PC-3 (cell line): ENCODE measurements at regions not wholly inside any gene's neighbourhood (a gene's known extent, or its start where the extent isn't known, plus 50 kb on each side); places are given as distances from the start of the nearest gene placed in this dataset.

ENCODE experiments used
- ATAC-seq: fragments of 200-7000 bp; cut with Tn5 transposase; 2 replicates; pipeline ENCODE4 v1.9.1; 2020; ENCODE audit warnings: mild to moderate bottlenecking, moderate library complexity
- BruUV-seq: library from RNA; stranded (reverse); fragments of 400-500 nt; replicated peaks from 2 replicates; lab custom pipeline; 2021; lab: Mats Ljungman, UMichigan
- CTCF ChIA-PET: fragments of 300-600 bp; sonication (Branson Sonifier 250); formaldehyde crosslinking; loops from one replicate; lab custom pipeline; 2022; ENCODE audit warnings: antibody characterized with exemption; lab: Charles Lee
- POLR2A ChIA-PET: fragments of 300-600 bp; sonication (Branson Sonifier 250); formaldehyde crosslinking; loops from one replicate; lab custom pipeline; 2022; ENCODE audit warnings: antibody characterized with exemption; ENCODE audit not compliant: unreplicated experiment; lab: Charles Lee
- DNase-seq: peaks from one replicate; pipeline ENCODE4 v3.0.0-alpha.2; 2015
- H2AFZ ChIP-seq: fragments of 300-600 bp; sonication (generic); 2 replicates; pipeline ENCODE4 v1.6.0; 2016; ENCODE audit warnings: antibody characterized with exemption, low read length
- H3F3A ChIP-seq: fragments of 300-600 bp; sonication (generic); one replicate; pipeline ENCODE4 v1.6.0; 2017; ENCODE audit warnings: antibody characterized with exemption, low read length, control low read depth, mild to moderate bottlenecking; ENCODE audit not compliant: unreplicated experiment
- H3K27ac ChIP-seq: fragments of 300-600 bp; sonication (generic); 2 replicates; pipeline ENCODE4 v1.5.1; 2016; ENCODE audit warnings: mild to moderate bottlenecking, low read length
- H3K27me3 ChIP-seq: fragments of 300-600 bp; sonication (generic); 2 replicates; pipeline ENCODE4 v1.6.1; 2016; ENCODE audit warnings: low read length, mixed read lengths
- H3K36me3 ChIP-seq: fragments of 300-600 bp; sonication (generic); 2 replicates; pipeline ENCODE4 v1.6.1; 2016; ENCODE audit warnings: low read depth, mixed run types, low read length, mixed read lengths
- H3K4me1 ChIP-seq: fragments of 300-600 bp; sonication (generic); 2 replicates; pipeline ENCODE4 v1.5.1; 2016; ENCODE audit warnings: low read length; ENCODE audit not compliant: insufficient read depth
- H3K4me2 ChIP-seq: fragments of 300-600 bp; sonication (generic); 2 replicates; pipeline ENCODE4 v1.6.0; 2016; ENCODE audit warnings: low read length
- H3K4me3 ChIP-seq: fragments of 300-600 bp; sonication (generic); 2 replicates; pipeline ENCODE4 v1.5.1; 2016; ENCODE audit warnings: mild to moderate bottlenecking, low read length, mixed read lengths
- H3K79me2 ChIP-seq: fragments of 300-600 bp; sonication (generic); 2 replicates; pipeline ENCODE4 v1.6.1; 2017; ENCODE audit warnings: low read length, mixed read lengths
- H3K9ac ChIP-seq: fragments of 300-600 bp; sonication (generic); 2 replicates; pipeline ENCODE4 v1.6.0; 2016; ENCODE audit warnings: mild to moderate bottlenecking, low read length
- H3K9me2 ChIP-seq: fragments of 300-600 bp; sonication (generic); replicated peaks from 2 replicates; pipeline ENCODE4 v1.6.1; 2016; ENCODE audit warnings: mixed run types, low read length, mixed read lengths
- H3K9me3 ChIP-seq: fragments of 300-600 bp; sonication (generic); 2 replicates; pipeline ENCODE4 v1.6.1; 2016; ENCODE audit warnings: low read length, mixed read lengths
- H4K20me1 ChIP-seq: fragments of 300-600 bp; sonication (generic); 2 replicates; pipeline ENCODE4 v1.6.1; 2016; ENCODE audit warnings: low read length, mixed read lengths
- CTCF ChIP-seq: fragments of 300-600 bp; sonication (generic); conservative IDR thresholded peaks from 2 replicates; pipeline ENCODE4 v1.5.1; 2017; ENCODE audit warnings: antibody characterized with exemption, low read depth, mild to moderate bottlenecking, low read length
- EZH2 ChIP-seq: fragments of 300-600 bp; sonication (generic); IDR thresholded peaks from one replicate; pipeline ENCODE4 v1.6.1; 2017; ENCODE audit warnings: antibody characterized with exemption, mild to moderate bottlenecking, low read length; ENCODE audit not compliant: unreplicated experiment
- EZH2phosphoT487 ChIP-seq: fragments of 300-600 bp; sonication (generic); IDR thresholded peaks from 2 replicates; pipeline ENCODE4 v1.6.1; 2018; ENCODE audit warnings: mild to moderate bottlenecking, antibody characterized with exemption, low read length, borderline replicate concordance
- intact Hi-C: fragments of 100-400 bp; cut with micrococcal nuclease; formaldehyde crosslinking; loops from 2 replicates; pipeline ENCODE4 v1.9.0; 2023

- intact Hi-C loops, result no loop called here
- Histone ChIP-seq H4K20me1 (no peaks in the 10 kb centered on the region), H3K4me2 (no peak overlapping the region), H3K9ac (no peak overlapping the region), H3K9me2 (no peaks in the 10 kb centered on the region), H3K27me3 (no peaks in the 10 kb centered on the region), H3K4me1 (no peaks in the 10 kb centered on the region), H2AFZ (no peak overlapping the region), H3K27ac (no peak overlapping the region), H3F3A (no peaks in the 10 kb centered on the region), H3K79me2 (no peaks in the 10 kb centered on the region), H3K36me3 (no peaks in the 10 kb centered on the region), H3K9me3 (0 out of 2 replicates have a peak, but pooled peaks cover 5% of the 10 kb centered on the region), H3K4me3 (no peak overlapping the region)
- DNase-seq (no peak), ATAC-seq (no peak)
- CTCF ChIA-PET, result no interaction called here
- BruUV-seq, result no TSS peak
- POLR2A ChIA-PET, result no interaction called here
- TF ChIP-seq CTCF (no peak), EZH2 (no peak)
Observed at GRCh38 chr21:25079053-25079452, 528.2 kb downstream of the MRPL39 start.

GRCh38 chr21:25062061-25062460 is 545.2 kb downstream of the MRPL39 start:
- Histone ChIP-seq H3F3A (no peaks in the 10 kb centered on the region), H3K9ac (no peak overlapping the region), H3K27me3 (no peaks in the 10 kb centered on the region), H3K4me2 (no peak overlapping the region), H4K20me1 (no peaks in the 10 kb centered on the region), H3K9me2 (no peaks in the 10 kb centered on the region), H3K4me1 (no peaks in the 10 kb centered on the region), H3K4me3 (no peak overlapping the region), H3K79me2 (no peaks in the 10 kb centered on the region), H2AFZ (no peak overlapping the region), H3K36me3 (no peaks in the 10 kb centered on the region), H3K27ac (no peak overlapping the region), H3K9me3 (no peaks in the 10 kb centered on the region)
- POLR2A ChIA-PET, result no interaction called here
- TF ChIP-seq EZH2 (no peak), EZH2phosphoT487 (no peak), CTCF (no peak)
- intact Hi-C loops, result no loop called here
- no TSS peak for BruUV-seq
- CTCF ChIA-PET, result no interaction called here
- DNase-seq (no peak), ATAC-seq (no peak)

GRCh38 chr21:25054689-25055088 is 552.6 kb downstream of the MRPL39 start:
- ATAC-seq (no peak), DNase-seq (no peak)
- H3K9ac ChIP-seq, result no peak overlapping the region
- BruUV-seq, result no TSS peak
- no peaks in the 10 kb centered on the region for H4K20me1 ChIP-seq
- H3K4me3 ChIP-seq, result no peak overlapping the region
- intact Hi-C loops, result no loop called here
- ChIA-PET CTCF (no interaction called here), POLR2A (no interaction called here)
- H3K9me3 ChIP-seq, result no peaks in the 10 kb centered on the region
- H3F3A ChIP-seq, result no peaks in the 10 kb centered on the region
- H3K27ac ChIP-seq, result no peak overlapping the region
- no peaks in the 10 kb centered on the region for H3K4me1 ChIP-seq
- no peaks in the 10 kb centered on the region for H3K36me3 ChIP-seq
- no peaks in the 10 kb centered on the region for H3K27me3 ChIP-seq
- H3K9me2 ChIP-seq, result no peaks in the 10 kb centered on the region
- H3K79me2 ChIP-seq, result no peaks in the 10 kb centered on the region
- no peak overlapping the region for H2AFZ ChIP-seq
- no peak for TF ChIP-seq EZH2phosphoT487
- TF ChIP-seq CTCF, result no peak
- no peak for TF ChIP-seq EZH2
- H3K4me2 ChIP-seq, result no peak overlapping the region
